HEK293T (cell line): ENCODE measurements at regions not wholly inside any gene's neighbourhood (a gene's known extent, or its start where the extent isn't known, plus 50 kb on each side); places are given as distances from the start of the nearest gene placed in this dataset.

ENCODE experiments used
- CTCF ChIA-PET: fragments of 350-600 bp; formaldehyde crosslinking; extraction: SDS; loops from one replicate; lab custom pipeline; 2021; ENCODE audit warnings: antibody characterized with exemption, inconsistent platforms; lab: Yijun Ruan, JAX
- POLR2A ChIA-PET: fragments of 350-600 bp; formaldehyde crosslinking; extraction: SDS; loops from one replicate; lab custom pipeline; 2020; ENCODE audit warnings: antibody characterized with exemption, inconsistent platforms; lab: Yijun Ruan, JAX
- DNase-seq: peaks from one replicate; pipeline ENCODE4 v3.0.0; 2012; ENCODE audit warnings: mixed read lengths; ENCODE audit errors: extremely low spot score
- ARNT ChIP-seq: fragments of 450-650 bp; IDR thresholded peaks from 2 replicates; pipeline ENCODE4 v1.6.1; 2017; ENCODE audit warnings: mild to moderate bottlenecking
- BHLHE40 ChIP-seq: fragments of 450-650 bp; IDR thresholded peaks from 2 replicates; pipeline ENCODE4 v1.6.1; 2016; ENCODE audit warnings: mild to moderate bottlenecking, moderate library complexity, borderline replicate concordance
- CTBP1 ChIP-seq: fragments of 450-650 bp; IDR thresholded peaks from 2 replicates; pipeline ENCODE4 v1.6.1; 2016; ENCODE audit warnings: borderline replicate concordance
- ELF4 ChIP-seq: fragments of 450-650 bp; IDR thresholded peaks from 2 replicates; pipeline ENCODE4 v1.6.1; 2017; ENCODE audit warnings: antibody characterized with exemption
- FOXA1 ChIP-seq: fragments of 450-650 bp; IDR thresholded peaks from 2 replicates; pipeline ENCODE4 v1.6.1; 2016; ENCODE audit warnings: mild to moderate bottlenecking
- FOXK2 ChIP-seq: fragments of 450-650 bp; IDR thresholded peaks from 2 replicates; pipeline ENCODE4 v1.6.1; 2016; ENCODE audit warnings: mild to moderate bottlenecking
- FOXM1 ChIP-seq: fragments of 450-650 bp; IDR thresholded peaks from 2 replicates; pipeline ENCODE4 v1.6.1; 2017; ENCODE audit warnings: mild to moderate bottlenecking, borderline replicate concordance
- HDGF ChIP-seq: fragments of 450-650 bp; IDR thresholded peaks from 2 replicates; pipeline ENCODE4 v1.6.1; 2017; ENCODE audit warnings: antibody characterized with exemption, borderline replicate concordance
- L3MBTL2 ChIP-seq: fragments of 450-650 bp; conservative IDR thresholded peaks from 2 replicates; pipeline ENCODE4 v1.6.1; 2016; ENCODE audit warnings: mild to moderate bottlenecking
- LEF1 ChIP-seq: fragments of 450-650 bp; IDR thresholded peaks from 2 replicates; pipeline ENCODE4 v1.6.1; 2017; ENCODE audit warnings: mild to moderate bottlenecking, borderline replicate concordance
- NFRKB ChIP-seq: fragments of 450-650 bp; IDR thresholded peaks from 2 replicates; pipeline ENCODE4 v1.6.1; 2016; ENCODE audit warnings: mild to moderate bottlenecking, moderate library complexity
- SP1 ChIP-seq: fragments of 450-650 bp; IDR thresholded peaks from 2 replicates; pipeline ENCODE4 v1.6.1; 2017
- SUZ12 ChIP-seq: fragments of 450-650 bp; IDR thresholded peaks from 2 replicates; pipeline ENCODE4 v1.6.1; 2016; ENCODE audit warnings: mild to moderate bottlenecking
- TARDBP ChIP-seq: fragments of 450-650 bp; IDR thresholded peaks from 2 replicates; pipeline ENCODE4 v1.6.1; 2016
- ZNF384 ChIP-seq: fragments of 450-650 bp; IDR thresholded peaks from 2 replicates; pipeline ENCODE4 v1.6.1; 2016
- TF ChIP-seq, protein P1 (sequence below): fragments of 450-650 bp; IDR thresholded peaks from 2 replicates; pipeline ENCODE4 v1.6.1; 2016

DNA sequence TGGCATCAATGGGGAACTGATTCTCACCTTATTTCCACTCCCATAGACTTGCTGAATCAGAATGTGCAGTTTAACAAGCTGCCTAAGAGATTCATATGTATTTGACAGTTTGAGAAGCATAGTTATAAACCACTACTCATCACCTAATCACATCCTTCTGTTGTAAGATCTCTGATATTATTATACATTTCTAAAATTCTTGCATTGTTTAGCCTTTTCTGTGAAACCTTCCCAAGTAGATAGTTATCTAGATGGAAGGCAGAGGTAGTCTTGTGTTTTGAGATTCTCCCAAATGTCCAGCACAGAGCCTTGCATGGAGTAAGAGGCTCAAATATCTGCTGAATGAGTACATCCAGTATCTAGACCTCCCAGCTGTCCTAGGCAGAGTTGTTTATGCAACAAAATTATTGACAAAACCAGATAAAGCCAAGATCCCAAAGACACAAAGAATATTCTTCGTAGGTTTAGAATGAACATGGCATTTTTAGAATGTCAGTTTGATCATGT, 227.3 kb downstream of the KDR start:
- ChIA-PET CTCF (no interaction called here), POLR2A (no interaction called here)
- DNase-seq = no peak
- TF ChIP-seq ZNF384 (no peak), CTBP1 (no peak), BHLHE40 (no peak), FOXM1 (no peak), ARNT (no peak), FOXK2 (no peak), ELF4 (no peak), TARDBP (no peak), HDGF (no peak)
- TF ChIP-seq, protein P1, sequence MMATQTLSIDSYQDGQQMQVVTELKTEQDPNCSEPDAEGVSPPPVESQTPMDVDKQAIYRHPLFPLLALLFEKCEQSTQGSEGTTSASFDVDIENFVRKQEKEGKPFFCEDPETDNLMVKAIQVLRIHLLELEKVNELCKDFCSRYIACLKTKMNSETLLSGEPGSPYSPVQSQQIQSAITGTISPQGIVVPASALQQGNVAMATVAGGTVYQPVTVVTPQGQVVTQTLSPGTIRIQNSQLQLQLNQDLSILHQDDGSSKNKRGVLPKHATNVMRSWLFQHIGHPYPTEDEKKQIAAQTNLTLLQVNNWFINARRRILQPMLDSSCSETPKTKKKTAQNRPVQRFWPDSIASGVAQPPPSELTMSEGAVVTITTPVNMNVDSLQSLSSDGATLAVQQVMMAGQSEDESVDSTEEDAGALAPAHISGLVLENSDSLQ = no peak

DNA sequence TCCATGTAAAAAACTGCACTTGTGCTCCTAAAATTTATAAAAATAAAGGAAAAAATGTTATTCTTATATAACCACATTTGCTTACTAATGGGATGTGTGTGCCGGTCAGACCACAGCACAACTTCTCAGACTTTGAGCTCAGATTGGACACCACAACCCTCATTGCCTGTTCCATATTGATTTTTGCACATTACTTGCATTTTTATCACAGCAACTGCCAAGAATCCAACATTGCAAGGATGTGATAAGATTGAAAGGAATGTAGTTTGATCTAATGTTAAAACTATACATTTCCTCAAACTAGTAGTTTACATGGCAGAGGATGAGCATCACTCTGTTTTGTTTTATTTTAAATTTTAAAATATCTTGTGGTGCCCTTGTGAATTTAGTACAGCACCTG, 227.8 kb downstream of the KDR start:
- ChIA-PET POLR2A (no interaction called here), CTCF (no interaction called here)
- DNase-seq = no peak

DNA sequence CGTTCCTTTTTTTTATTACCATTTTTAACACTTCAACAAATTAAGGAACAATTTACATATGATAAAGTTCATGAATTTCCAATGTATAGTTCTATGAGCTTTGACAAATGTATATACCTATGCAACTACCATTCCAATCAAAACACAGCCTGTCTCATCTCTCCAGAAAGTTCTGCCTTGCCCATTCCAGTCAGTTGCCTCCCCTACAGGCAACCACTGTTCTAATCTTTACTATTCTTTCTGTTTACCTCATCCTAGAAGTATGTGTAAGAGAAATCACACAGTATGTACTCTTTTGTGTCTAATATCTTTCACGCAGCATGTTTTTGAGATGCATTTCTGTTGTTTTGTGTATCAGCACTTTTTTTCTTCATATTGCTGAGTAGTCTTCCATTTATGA, 224.9 kb downstream of the KIT start:
- POLR2A ChIA-PET = no interaction called here
- CTCF ChIA-PET = no interaction called here
- no peak for DNase-seq
- TF ChIP-seq, protein P1 = no peak
- TF ChIP-seq SP1 (no peak), ARNT (no peak)

More for the DNA sequence above, 227.8 kb downstream of the KDR start:
- TF ChIP-seq NFRKB (no peak), SUZ12 (no peak), BHLHE40 (no peak), ARNT (no peak), FOXM1 (no peak), TARDBP (no peak)

DNA sequence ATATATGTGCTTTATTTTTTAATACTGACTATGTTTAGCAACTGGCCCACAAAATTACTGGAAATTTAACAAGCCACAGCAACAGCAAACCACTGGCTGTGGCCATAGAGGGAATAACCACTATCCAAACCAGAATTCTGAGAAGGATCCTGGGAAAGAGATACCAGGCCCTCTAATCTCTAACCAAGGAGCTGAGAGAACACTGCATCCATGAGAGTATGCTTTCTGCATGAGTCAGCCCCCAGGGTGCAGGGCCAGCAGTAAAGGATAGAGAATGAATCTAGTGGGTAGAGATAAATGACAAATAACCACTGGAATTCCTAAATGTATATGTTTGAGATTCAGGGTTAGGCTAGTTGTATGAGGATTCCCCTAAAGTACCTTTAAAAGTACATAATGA, 221.8 kb downstream of the KIT start:
- ChIA-PET POLR2A (no interaction called here), CTCF (no interaction called here)
- no peak for DNase-seq
- TF ChIP-seq, protein P1 = no peak
- TF ChIP-seq SUZ12 (no peak), TARDBP (no peak), ZNF384 (no peak), BHLHE40 (no peak), HDGF (no peak)

DNA sequence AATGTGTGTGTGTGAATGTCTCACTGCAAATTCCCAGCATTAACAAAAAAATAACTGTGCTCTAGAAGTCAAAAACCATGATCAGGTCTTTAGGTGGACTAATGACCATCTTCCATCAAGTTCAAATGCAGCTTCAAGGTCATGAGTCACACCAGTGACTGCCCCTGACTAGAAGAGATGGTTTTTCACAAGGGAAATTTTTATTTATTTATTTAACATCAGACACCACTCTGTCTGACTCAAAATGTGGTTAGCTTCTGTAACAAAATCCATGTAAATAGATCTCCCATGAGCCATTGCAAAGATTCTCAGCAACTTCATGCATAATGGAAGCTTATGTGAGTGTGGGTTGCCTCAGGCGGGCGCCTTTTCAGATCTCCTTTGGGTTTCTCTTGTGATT, 219.2 kb downstream of the KIT start:
- CTCF ChIA-PET = no interaction called here
- no peak for DNase-seq
- POLR2A ChIA-PET = no interaction called here
- TF ChIP-seq, protein P1 = no peak
- TF ChIP-seq BHLHE40 = no peak
- no peak for TF ChIP-seq ZNF384
- no peak for TF ChIP-seq LEF1
- TF ChIP-seq TARDBP = no peak
- no peak for TF ChIP-seq FOXK2
- TF ChIP-seq SUZ12 = no peak
- no peak for TF ChIP-seq ARNT
- TF ChIP-seq NFRKB = no peak

DNA sequence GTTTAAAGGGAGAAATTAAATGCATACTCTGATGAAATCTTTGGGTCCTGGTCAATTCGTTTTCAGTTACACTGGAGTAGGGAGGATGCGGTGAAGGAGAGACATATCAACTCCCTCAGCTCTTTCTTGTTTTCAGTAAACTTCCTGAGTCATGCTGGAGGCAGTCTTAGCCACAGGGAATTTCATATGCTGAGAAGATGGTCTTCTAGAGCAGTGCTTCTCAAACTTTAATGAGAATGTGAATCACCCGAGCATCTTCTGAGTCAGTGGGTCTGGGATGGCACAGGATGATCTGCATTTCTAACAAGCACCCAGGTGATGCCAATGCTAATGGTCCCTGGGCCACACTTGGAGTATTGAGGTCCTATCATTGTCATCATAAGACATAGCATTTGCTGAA, 214.5 kb downstream of the KIT start:
- no peak for TF ChIP-seq LEF1
- no peak for TF ChIP-seq L3MBTL2
- TF ChIP-seq BHLHE40 = no peak
- no peak for TF ChIP-seq NFRKB
- TF ChIP-seq HDGF = no peak
- TF ChIP-seq FOXA1 = no peak
- TF ChIP-seq ELF4 = no peak
- no peak for TF ChIP-seq TARDBP
- TF ChIP-seq SP1 = no peak
- no peak for TF ChIP-seq ZNF384
- TF ChIP-seq FOXM1 = no peak
- TF ChIP-seq, protein P1 = no peak
- DNase-seq = no peak
- POLR2A ChIA-PET = no interaction called here
- CTCF ChIA-PET = no interaction called here
